SU-DHL-6 (cell line): ENCODE measurements at regions not wholly inside any gene's neighbourhood (a gene's known extent, or its start where the extent isn't known, plus 50 kb on each side); places are given as distances from the start of the nearest gene placed in this dataset.

Source experiments
- H2AFZ ChIP-seq: fragments of 200-600 bp; sonication (generic); 2 replicates; pipeline ENCODE4 v1.6.1; 2014; ENCODE audit warnings: low read depth, mild to moderate bottlenecking, moderate library complexity, mixed read lengths, antibody characterized with exemption, low read length; ENCODE audit not compliant: severe bottlenecking
- H3F3A ChIP-seq: fragments of 200-600 bp; shearing (Covaris generic); 2 replicates; pipeline ENCODE4 v1.6.0; 2016; ENCODE audit warnings: antibody characterized with exemption, mild to moderate bottlenecking; ENCODE audit not compliant: insufficient read depth
- H3K27ac ChIP-seq: fragments of 200-600 bp; sonication (generic); 2 replicates; pipeline ENCODE4 v1.5.1; 2016; ENCODE audit warnings: low read depth, mild to moderate bottlenecking, low read length, moderate library complexity, mixed read lengths
- H3K27me3 ChIP-seq: fragments of 200-600 bp; sonication (generic), shearing (Covaris generic); 2 replicates; pipeline ENCODE4 v1.6.0; 2014; ENCODE audit warnings: mild to moderate bottlenecking, low read length
- H3K36me3 ChIP-seq: fragments of 200-600 bp; sonication (generic); 2 replicates; pipeline ENCODE4 v1.6.1; 2014; ENCODE audit warnings: mild to moderate bottlenecking, low read length, mixed read lengths
- H3K4me2 ChIP-seq: fragments of 300-600, 200-600 bp; shearing (Covaris generic), sonication (generic); 2 replicates; pipeline ENCODE4 v1.6.0; 2014; ENCODE audit warnings: low read length, low read depth, mild to moderate bottlenecking; ENCODE audit not compliant: poor library complexity, severe bottlenecking
- H3K4me3 ChIP-seq: fragments of 200-600 bp; sonication (generic); 2 replicates; pipeline ENCODE4 v1.5.1; 2014; ENCODE audit warnings: antibody characterized with exemption, low read length, mild to moderate bottlenecking, mixed read lengths; ENCODE audit not compliant: insufficient read depth, poor library complexity, severe bottlenecking
- H3K79me2 ChIP-seq: fragments of 200-600 bp; sonication (generic); 2 replicates; pipeline ENCODE4 v1.6.1; 2014; ENCODE audit warnings: mild to moderate bottlenecking, low read length, moderate library complexity; ENCODE audit not compliant: insufficient read depth
- H3K9ac ChIP-seq: fragments of 200-600 bp; sonication (generic); 2 replicates; pipeline ENCODE4 v1.7.0; 2014; ENCODE audit warnings: mild to moderate bottlenecking, low read length
- H3K9me2 ChIP-seq: fragments of 200-600 bp; sonication (generic); replicated peaks from 2 replicates; pipeline ENCODE4 v1.6.1; 2014; ENCODE audit warnings: low read length; ENCODE audit not compliant: insufficient read depth
- H3K9me3 ChIP-seq: fragments of 200-600 bp; sonication (generic); 2 replicates; pipeline ENCODE4 v1.6.1; 2014; ENCODE audit warnings: low read length, mixed read lengths; ENCODE audit not compliant: insufficient read depth
- H4K20me1 ChIP-seq: fragments of 200-600 bp; sonication (generic); 2 replicates; pipeline ENCODE4 v1.6.1; 2014; ENCODE audit warnings: low read depth, mild to moderate bottlenecking, antibody characterized with exemption, low read length, moderate library complexity, mixed read lengths
- EZH2phosphoT487 ChIP-seq: fragments of 200-600 bp; sonication (generic), shearing (Covaris generic); conservative IDR thresholded peaks from 2 replicates; pipeline ENCODE4 v1.6.1; 2018; ENCODE audit warnings: mild to moderate bottlenecking, antibody characterized with exemption, low read length, moderate library complexity, mixed read lengths
- TF ChIP-seq, protein P1 (sequence below): fragments of 200-600 bp; sonication (generic); IDR thresholded peaks from one replicate; pipeline ENCODE4 v1.5.1; 2017; ENCODE audit warnings: antibody characterized with exemption, mild to moderate bottlenecking, low read length, moderate library complexity; ENCODE audit not compliant: insufficient read depth, poor library complexity, severe bottlenecking

GRCh38 chr7:25988640-25989039 is 163.4 kb upstream of the NFE2L3 start:
- no peaks in the 10 kb centered on the region for H3K9me2 ChIP-seq
- no peak overlapping the region for H3K9ac ChIP-seq
- H3K36me3 ChIP-seq, result no peaks in the 10 kb centered on the region
- no peak overlapping the region for H3K4me2 ChIP-seq
- H3K27me3 ChIP-seq, result no peaks in the 10 kb centered on the region
- no peaks in the 10 kb centered on the region for H4K20me1 ChIP-seq
- TF ChIP-seq, protein P1, sequence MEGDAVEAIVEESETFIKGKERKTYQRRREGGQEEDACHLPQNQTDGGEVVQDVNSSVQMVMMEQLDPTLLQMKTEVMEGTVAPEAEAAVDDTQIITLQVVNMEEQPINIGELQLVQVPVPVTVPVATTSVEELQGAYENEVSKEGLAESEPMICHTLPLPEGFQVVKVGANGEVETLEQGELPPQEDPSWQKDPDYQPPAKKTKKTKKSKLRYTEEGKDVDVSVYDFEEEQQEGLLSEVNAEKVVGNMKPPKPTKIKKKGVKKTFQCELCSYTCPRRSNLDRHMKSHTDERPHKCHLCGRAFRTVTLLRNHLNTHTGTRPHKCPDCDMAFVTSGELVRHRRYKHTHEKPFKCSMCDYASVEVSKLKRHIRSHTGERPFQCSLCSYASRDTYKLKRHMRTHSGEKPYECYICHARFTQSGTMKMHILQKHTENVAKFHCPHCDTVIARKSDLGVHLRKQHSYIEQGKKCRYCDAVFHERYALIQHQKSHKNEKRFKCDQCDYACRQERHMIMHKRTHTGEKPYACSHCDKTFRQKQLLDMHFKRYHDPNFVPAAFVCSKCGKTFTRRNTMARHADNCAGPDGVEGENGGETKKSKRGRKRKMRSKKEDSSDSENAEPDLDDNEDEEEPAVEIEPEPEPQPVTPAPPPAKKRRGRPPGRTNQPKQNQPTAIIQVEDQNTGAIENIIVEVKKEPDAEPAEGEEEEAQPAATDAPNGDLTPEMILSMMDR, result no peak
- TF ChIP-seq EZH2phosphoT487, result no peak
- H3K79me2 ChIP-seq, result no peaks in the 10 kb centered on the region
- no peaks in the 10 kb centered on the region for H3K9me3 ChIP-seq
- H3F3A ChIP-seq, result no peaks in the 10 kb centered on the region
- no peak overlapping the region for H2AFZ ChIP-seq
- no peak overlapping the region for H3K27ac ChIP-seq
- H3K4me3 ChIP-seq, result no peak overlapping the region

- Histone ChIP-seq H3K9me2 (no peaks in the 10 kb centered on the region), H3K9me3 (no peaks in the 10 kb centered on the region), H3K27me3 (no peaks in the 10 kb centered on the region), H2AFZ (no peak overlapping the region), H3K4me2 (no peak overlapping the region), H3F3A (no peaks in the 10 kb centered on the region), H3K9ac (no peak overlapping the region), H3K4me3 (no peak overlapping the region), H3K79me2 (no peaks in the 10 kb centered on the region), H3K36me3 (0 out of 2 replicates have a peak, but pooled peaks cover 1% of the 10 kb centered on the region), H4K20me1 (no peaks in the 10 kb centered on the region), H3K27ac (no peak overlapping the region)
- TF ChIP-seq, protein P1, result no peak
- no peak for TF ChIP-seq EZH2phosphoT487
Observed at GRCh38 chr7:25989140-25989705, 162.8 kb upstream of the NFE2L3 start.

DNA sequence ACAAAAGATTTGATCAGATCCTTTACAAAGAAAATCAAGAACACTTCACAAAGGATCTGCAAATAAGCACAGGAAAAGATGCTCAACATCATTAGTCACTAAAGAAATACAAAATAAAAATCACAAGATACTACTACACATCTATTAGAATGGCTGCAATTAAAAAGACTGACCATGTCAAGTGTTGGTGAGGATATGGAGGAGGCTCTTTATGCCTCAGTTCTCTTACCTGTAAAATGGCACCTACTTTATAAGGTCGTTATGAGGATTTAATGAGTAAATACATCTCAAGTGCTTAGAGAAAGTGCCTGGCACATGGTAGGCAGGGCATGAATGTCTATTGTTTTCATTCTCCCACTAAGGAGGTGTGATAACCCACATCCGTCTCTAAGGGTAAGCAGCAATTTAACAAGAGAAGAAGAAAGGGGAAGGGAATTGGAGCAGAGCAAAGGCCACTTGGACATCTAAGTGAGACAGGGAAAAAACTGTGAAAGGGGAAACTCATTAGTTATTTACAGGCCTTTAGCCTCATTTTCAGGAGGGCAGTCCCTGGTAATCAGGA is 157.5 kb upstream of the NFE2L3 start:
- H3K79me2 ChIP-seq, result no peaks in the 10 kb centered on the region
- H3K9me2 ChIP-seq, result no peaks in the 10 kb centered on the region
- no peaks in the 10 kb centered on the region for H4K20me1 ChIP-seq
- 0 out of 2 replicates have a peak, but pooled peaks cover 3% of the 10 kb centered on the region for H3K36me3 ChIP-seq
- H3K27me3 ChIP-seq, result no peaks in the 10 kb centered on the region
- H3K9ac ChIP-seq, result no peak overlapping the region
- H3K27ac ChIP-seq, result no peak overlapping the region
- no peak for TF ChIP-seq EZH2phosphoT487
- TF ChIP-seq, protein P1, result no peak
- no peaks in the 10 kb centered on the region for H3F3A ChIP-seq
- H3K9me3 ChIP-seq, result no peaks in the 10 kb centered on the region
- no peak overlapping the region for H3K4me2 ChIP-seq
- no peak overlapping the region for H2AFZ ChIP-seq
- no peak overlapping the region for H3K4me3 ChIP-seq
